Stimulated activated CD8-positive, alpha-beta memory T cell treated with anti-CD3 and anti-CD28 coated beads, Interleukin-4, amount 100 ng/mL, for 4 hours (primary cell): ENCODE measurements at regions not wholly inside any gene's neighbourhood (a gene's known extent, or its start where the extent isn't known, plus 50 kb on each side); places are given as distances from the start of the nearest gene placed in this dataset.
"Not testable (repeated sequence)": the region's sequence is repeated elsewhere in the genome, so short reads cannot be mapped to it uniquely, and the experiment has no call there.

ENCODE experiments used
- DNase-seq, 2 donors: peaks; one replicate each; pipeline ENCODE4 v3.0.0-alpha.2; 2020; ENCODE audit warnings: low read depth in 2 of 2, low spot score in 1 of 2

DNA sequence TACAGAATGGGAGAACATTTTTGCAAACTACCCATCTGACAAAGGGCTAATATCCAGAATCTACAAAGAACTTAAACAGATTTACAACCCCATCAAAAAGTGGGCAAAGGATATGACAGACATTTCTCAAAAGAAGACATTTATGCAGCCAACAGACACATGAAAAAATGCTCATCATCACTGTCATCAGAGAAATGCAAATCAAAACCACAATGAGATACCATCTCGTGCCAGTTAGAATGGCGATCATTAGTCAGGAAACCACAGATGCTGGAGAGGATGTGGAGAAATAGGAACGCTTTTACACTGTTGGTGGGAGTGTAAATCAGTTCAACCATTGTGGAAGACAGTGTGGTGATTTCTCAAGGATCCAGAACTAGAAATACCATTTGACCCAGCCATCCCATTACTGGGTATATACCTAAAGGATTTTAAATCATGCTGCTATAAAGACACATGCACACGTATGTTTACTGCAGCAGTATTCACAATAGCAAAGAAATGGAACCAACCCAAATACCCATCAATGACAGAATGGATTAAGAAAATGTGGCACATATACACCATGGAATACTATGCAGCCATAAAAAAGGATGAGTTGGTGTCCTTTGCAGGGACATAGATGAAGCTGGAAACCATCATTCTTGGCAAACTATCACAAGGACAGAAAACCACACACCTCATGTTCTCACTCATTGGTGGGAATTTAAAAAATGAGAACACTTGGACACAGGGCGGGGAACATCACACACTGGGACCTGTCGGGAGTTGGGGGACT lies 317.7 kb upstream of the THBS1 start:
- not testable (repeated sequence) for DNase-seq

DNA sequence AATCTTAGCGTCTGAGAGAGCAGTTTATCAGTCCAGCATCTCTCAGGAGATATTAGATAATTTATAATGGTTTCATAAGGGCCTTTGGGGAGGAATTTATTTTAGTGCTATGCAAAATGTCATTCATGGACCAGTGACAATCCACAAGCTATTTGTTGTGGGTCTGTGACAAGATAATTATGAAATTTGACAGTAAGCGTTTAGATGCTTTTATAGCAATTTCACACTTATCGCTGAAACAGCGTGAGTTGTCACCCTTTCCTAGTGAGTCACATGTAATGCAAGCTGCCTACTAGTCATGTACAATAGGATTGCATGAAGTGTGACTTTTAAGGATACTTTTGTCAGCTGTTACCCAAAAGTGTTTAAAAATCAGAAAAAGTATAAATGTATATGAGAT lies 315.6 kb upstream of the THBS1 start:
- no peak for DNase-seq

GRCh38 chr15:39266890-39267289 lies 314.0 kb upstream of the THBS1 start:
- no peak for DNase-seq

GRCh38 chr15:39267685-39268084 lies 313.2 kb upstream of the THBS1 start:
- DNase-seq = no peak

DNA sequence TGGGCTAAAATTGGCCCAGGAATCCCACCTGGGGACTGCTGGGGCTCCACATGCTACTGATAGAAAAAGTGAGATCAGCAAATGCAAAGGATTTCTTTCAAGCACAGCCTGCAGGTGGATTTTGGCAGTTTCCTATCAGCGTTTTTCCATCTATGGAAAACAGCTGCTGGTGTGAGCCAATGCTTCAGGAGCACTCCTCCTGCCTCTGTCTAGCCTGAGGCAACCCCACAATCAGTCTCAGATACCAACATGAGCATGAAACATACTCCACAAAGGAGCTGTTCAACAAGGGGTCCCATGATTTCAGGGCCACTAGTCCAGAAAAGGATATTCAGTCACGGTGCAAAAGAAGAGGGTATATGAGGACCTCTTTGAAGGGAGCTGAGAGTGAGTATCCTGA lies 311.5 kb upstream of the THBS1 start:
- no peak for DNase-seq

- no peak for DNase-seq
Observed at GRCh38 chr15:39269821-39270220, 311.1 kb upstream of the THBS1 start.

GRCh38 chr15:39270221-39270855 lies 310.5 kb upstream of the THBS1 start:
- no peak for DNase-seq

GRCh38 chr15:39270934-39271333 lies 309.9 kb upstream of the THBS1 start:
- no peak for DNase-seq

DNA sequence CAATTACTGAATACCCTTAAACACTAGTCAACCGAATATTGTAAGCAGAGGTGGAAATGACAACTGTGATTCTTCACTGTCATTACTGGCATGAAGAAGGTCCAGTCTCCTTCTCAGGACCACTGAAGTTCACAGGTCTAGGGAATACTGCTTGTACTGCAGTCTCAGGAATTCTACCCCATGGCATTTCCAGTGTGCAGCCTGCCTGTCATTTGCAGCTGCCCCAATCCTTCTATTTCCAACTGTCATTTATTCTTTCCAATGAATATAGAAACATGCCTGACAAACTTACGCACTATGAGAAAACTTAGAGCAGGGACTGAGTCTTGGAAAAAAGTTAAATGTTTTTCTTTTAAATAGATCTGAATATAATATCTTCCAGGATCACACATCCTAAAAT lies 308.0 kb upstream of the THBS1 start:
- no peak for DNase-seq

DNA sequence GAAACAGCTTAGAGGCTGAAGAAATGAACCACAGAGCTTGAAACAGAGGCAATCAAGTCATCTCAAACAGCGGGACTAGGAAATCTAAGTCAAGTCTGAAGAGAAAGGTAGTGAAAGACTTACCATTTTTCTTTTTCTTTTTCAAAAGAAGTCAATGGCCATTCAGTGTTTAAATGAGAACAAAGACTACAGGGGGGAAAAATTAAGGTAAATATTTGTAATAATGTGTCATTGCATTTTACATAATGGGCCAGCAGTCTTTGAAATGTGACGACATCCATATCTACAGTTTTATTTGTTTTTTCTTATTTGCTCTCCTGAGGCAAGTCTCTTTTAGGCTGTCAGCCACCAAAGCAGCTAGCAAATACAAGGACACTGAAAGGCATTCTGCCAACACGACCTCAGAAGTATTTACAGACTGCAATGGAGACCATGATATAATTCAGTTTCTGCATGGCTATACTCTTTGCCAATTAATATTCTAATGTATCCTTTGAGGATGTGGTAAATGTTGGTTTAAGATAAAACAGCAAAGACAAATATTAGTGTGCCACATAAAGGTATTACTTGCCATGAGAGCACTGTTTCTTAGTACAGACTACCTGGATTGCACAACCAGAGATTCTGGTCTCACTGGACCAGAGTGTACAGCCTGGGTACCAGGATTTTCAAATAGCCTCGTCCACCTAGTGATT lies 307.0 kb upstream of the THBS1 start:
- no peak for DNase-seq

- DNase-seq = no peak
Observed at GRCh38 chr15:39275066-39275465, 305.8 kb upstream of the THBS1 start.

DNA sequence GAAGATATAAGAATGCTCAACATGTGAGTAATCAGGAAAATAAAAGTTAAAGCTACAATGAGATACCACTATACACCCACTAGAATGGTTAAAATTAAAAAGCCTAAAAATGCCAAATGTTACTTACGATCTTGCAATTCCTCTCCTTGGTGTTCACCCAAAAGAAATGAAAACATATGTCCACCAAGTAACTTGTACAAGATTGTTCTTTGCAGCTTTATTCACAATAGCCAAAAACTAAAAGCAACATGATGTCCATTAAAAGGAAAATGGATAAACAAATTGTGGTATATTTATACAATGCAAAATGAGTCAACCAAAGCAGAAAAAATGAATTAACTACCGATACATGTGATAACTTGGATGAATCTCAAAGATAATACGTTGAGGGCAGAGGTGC lies 301.6 kb upstream of the THBS1 start:
- no peak for DNase-seq

DNA sequence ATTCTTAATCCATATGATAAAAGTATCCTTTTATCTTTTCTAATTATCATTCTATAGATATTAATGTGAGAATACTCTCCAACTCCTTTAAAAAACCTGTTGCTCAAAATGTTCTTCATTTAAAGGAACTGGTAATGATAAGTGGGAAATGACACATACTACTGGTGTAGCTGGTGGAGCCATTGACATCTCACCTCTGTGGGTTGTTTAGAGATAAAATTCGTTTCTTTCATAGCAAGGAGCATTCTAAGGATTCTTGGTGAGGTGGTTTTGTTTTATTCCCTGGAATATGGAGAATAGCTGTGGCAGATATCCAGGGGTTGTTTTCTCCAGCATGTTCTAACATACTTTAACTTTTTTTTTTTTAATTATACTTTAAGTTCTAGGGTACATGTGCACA lies 299.8 kb upstream of the THBS1 start:
- DNase-seq = no peak

- DNase-seq = no peak
Observed at GRCh38 chr15:39282663-39283208, 298.1 kb upstream of the THBS1 start.

DNA sequence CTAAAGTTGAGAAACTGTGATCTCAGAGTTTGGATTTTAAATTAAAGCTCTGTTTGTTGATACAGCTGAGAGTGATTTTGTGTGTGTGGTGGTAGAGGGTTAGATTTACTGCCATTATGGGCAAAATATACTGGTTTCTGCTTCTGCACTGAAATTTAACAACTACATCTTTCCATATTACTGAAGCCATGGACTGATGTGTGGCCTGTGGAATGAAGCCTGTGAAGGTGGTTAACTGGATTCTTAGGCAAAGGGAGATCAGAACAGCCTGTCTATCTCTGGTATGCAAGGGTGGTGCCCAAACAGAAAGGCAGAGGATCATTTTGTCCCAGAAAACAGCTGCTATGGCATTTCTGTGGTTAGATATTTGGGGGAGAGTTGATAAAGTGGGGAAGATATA lies 297.3 kb upstream of the THBS1 start:
- DNase-seq = no peak

GRCh38 chr15:39285071-39285470 lies 295.8 kb upstream of the THBS1 start:
- no peak for DNase-seq

- DNase-seq = no peak
Observed at GRCh38 chr15:39285663-39286062, 295.2 kb upstream of the THBS1 start.

- no peak for DNase-seq
Observed at GRCh38 chr15:39286706-39287105, 294.2 kb upstream of the THBS1 start.

DNA sequence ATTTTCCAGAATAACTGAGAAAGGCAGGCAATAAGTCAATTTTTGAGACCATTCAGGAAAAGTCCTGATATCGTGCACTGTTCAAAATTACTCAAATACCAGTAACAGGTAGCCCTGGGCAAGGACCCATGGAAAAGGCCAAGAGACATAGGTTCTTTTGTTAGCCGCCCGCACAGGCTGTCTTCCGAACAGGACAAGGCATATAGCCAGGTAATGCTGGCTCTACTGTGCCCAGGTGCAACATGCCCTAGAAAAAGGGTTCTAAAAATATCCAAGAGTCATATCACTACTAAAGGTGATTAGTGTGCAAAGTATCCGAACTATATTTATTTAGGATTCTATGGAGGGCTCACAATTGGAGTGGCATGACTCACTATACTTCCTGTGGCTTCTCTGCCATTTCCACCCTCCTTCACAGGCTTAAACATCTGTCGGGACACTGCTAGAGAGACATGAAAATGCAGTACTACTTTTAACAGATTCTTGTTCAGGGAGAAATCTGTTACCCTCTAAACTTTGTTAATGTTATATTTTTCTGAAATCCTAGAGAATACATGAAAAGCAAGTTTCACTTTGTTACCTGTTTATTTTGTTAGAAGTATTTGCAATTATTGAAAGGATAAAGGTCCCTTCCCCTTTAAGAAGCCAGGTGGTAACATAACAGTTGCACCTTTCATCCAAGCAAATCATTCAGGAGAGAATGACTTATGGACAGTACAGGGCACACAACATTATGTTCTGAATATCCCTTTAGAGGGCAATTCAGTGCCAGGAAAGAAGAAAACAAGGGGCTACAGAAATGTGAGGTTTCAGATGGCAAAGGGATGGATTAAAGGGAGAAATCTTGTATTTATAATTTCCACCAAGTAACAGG lies 293.3 kb upstream of the THBS1 start:
- no peak for DNase-seq

DNA sequence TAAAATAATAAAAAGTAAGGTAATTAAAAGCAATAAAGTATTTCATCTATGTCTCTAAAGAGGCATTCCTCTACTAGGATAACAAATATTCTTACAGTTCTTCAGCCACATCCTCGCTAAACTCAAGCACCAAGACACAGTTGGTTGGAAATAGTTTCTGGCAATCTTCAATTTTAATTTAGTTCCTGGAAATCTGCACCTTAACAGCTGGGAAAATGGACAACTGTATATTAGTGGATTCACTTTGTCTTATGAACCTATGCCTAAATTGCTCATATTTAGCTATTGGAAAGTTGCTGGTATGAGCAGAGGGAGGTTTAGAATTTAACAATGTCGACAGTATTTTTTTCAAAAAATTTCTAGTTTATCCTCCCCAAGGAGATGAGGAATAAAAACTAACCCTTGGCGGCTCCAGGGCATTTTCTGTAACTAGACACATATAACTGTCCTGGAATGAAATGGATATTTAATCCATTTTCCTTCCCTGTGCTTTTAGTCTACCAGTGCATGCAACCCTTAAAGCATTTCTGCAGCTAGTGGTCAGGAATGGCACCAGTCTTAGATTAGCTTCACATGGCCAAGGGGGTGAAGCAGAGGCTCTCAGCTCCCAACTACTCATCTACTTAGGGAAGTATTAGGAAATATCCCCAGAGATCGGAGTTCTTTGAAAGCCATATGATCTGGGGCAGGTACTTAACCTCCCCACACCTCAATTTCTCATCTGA lies 290.0 kb upstream of the THBS1 start:
- DNase-seq = no peak
